ENCODE measurements at regions not wholly inside any gene's neighbourhood (a gene's known extent, or its start where the extent isn't known, plus 50 kb on each side); places are given as distances from the start of the nearest gene placed in this dataset.
"Not testable (repeated sequence)": the region's sequence is repeated elsewhere in the genome, so short reads cannot be mapped to it uniquely, and the experiment has no call there.

GRCh38 chr3:110946810-110947209 is 124.8 kb upstream of the NECTIN3 start:
- Histone ChIP-seq H3K4me1 (ENCODE audit: control extremely low read depth in 1 of 4, control insufficient read depth in 4 of 4, insufficient read depth in 4 of 4, low read length in 3 of 4) (no peaks in the 10 kb centered on the region), H3K36me3 (ENCODE audit: control insufficient read depth in 4 of 4, insufficient read depth in 4 of 4, low read length in 3 of 4) (no peaks in the 10 kb centered on the region), H3K4me3 (ENCODE audit: control insufficient read depth in 1 of 7, extremely low read depth in 1 of 7, insufficient read depth in 4 of 7, low read depth in 2 of 7, low read length in 6 of 7) (no peak overlapping the region), H3K27me3 (replicated peaks in 2 of 5; ENCODE audit: control insufficient read depth in 4 of 5, insufficient read depth in 5 of 5, low read length in 4 of 5) (no peaks in the 10 kb centered on the region), H3K27ac (ENCODE audit: insufficient read depth in 1 of 2, low read depth in 1 of 2, low read length in 2 of 2, poor library complexity in 1 of 2, severe bottlenecking in 2 of 2) (no peak overlapping the region), H3K9me3 (ENCODE audit: control extremely low read depth in 1 of 5, control insufficient read depth in 4 of 5, insufficient read depth in 2 of 5, low read depth in 1 of 5, low read length in 4 of 5) (peaks cover 2 to 20% (median 10%) of the 10 kb centered on the region in 5 experiments)
- POLR2A ChIA-PET = no interaction called here
- DNase-seq = no peak
- CTCF ChIA-PET = no interaction called here

GRCh38 chr3:110949194-110949593 is 122.4 kb upstream of the NECTIN3 start:
- H3K4me3 ChIP-seq (ENCODE audit: control insufficient read depth in 1 of 7, extremely low read depth in 1 of 7, insufficient read depth in 4 of 7, low read depth in 2 of 7, low read length in 6 of 7); CTCF ChIA-PET; H3K36me3 ChIP-seq (ENCODE audit: control insufficient read depth in 4 of 4, insufficient read depth in 4 of 4, low read length in 3 of 4); H3K4me1 ChIP-seq (ENCODE audit: control extremely low read depth in 1 of 4, control insufficient read depth in 4 of 4, insufficient read depth in 4 of 4, low read length in 3 of 4); DNase-seq; POLR2A ChIA-PET; H3K27me3 ChIP-seq (replicated peaks in 2 of 5; ENCODE audit: control insufficient read depth in 4 of 5, insufficient read depth in 5 of 5, low read length in 4 of 5); H3K27ac ChIP-seq (ENCODE audit: insufficient read depth in 1 of 2, low read depth in 1 of 2, low read length in 2 of 2, poor library complexity in 1 of 2, severe bottlenecking in 2 of 2): not testable (repeated sequence)
- WGBS (ENCODE audit: insufficient coverage) = 85% methylated on average over 1 of the region's 1 CpG
- H3K9me3 ChIP-seq (ENCODE audit: control extremely low read depth in 1 of 5, control insufficient read depth in 4 of 5, insufficient read depth in 2 of 5, low read depth in 1 of 5, low read length in 4 of 5) = peaks cover 2 to 16% (median 7%) of the 10 kb centered on the region in 5 experiments

GRCh38 chr3:110955301-110955880 is 116.2 kb upstream of the NECTIN3 start:
- no peaks in the 10 kb centered on the region for H3K27me3 ChIP-seq (replicated peaks in 2 of 5; ENCODE audit: control insufficient read depth in 4 of 5, insufficient read depth in 5 of 5, low read length in 4 of 5)
- ChIA-PET CTCF (no interaction called here), POLR2A (no interaction called here)
- no peak for DNase-seq
- H3K27ac ChIP-seq (ENCODE audit: insufficient read depth in 1 of 2, low read depth in 1 of 2, low read length in 2 of 2, poor library complexity in 1 of 2, severe bottlenecking in 2 of 2) = no peak overlapping the region
- H3K4me1 ChIP-seq (ENCODE audit: control extremely low read depth in 1 of 4, control insufficient read depth in 4 of 4, insufficient read depth in 4 of 4, low read length in 3 of 4) = no peaks in the 10 kb centered on the region
- no peak overlapping the region for H3K4me3 ChIP-seq (ENCODE audit: control insufficient read depth in 1 of 7, extremely low read depth in 1 of 7, insufficient read depth in 4 of 7, low read depth in 2 of 7, low read length in 6 of 7)
- 80% methylated on average over 4 of the region's 4 CpGs for WGBS (ENCODE audit: insufficient coverage)
- no peaks in the 10 kb centered on the region for H3K36me3 ChIP-seq (ENCODE audit: control insufficient read depth in 4 of 4, insufficient read depth in 4 of 4, low read length in 3 of 4)
- peaks cover 0 to 5% (median 2%) of the 10 kb centered on the region in 5 experiments for H3K9me3 ChIP-seq (ENCODE audit: control extremely low read depth in 1 of 5, control insufficient read depth in 4 of 5, insufficient read depth in 2 of 5, low read depth in 1 of 5, low read length in 4 of 5)

- WGBS (ENCODE audit: insufficient coverage) = 100% methylated on average over 3 of the region's 3 CpGs
- H3K27me3 ChIP-seq (replicated peaks in 2 of 5; ENCODE audit: control insufficient read depth in 4 of 5, insufficient read depth in 5 of 5, low read length in 4 of 5) = no peaks in the 10 kb centered on the region
- CTCF ChIA-PET = no interaction called here
These were observed 115.5 kb upstream of the NECTIN3 start for GRCh38 chr3:110956081-110956480.

GRCh38 chr3:110957247-110958025 is 114.2 kb upstream of the NECTIN3 start:
- H3K4me1 ChIP-seq (ENCODE audit: control extremely low read depth in 1 of 4, control insufficient read depth in 4 of 4, insufficient read depth in 4 of 4, low read length in 3 of 4) = no peaks in the 10 kb centered on the region
- no peaks in the 10 kb centered on the region for H3K36me3 ChIP-seq (ENCODE audit: control insufficient read depth in 4 of 4, insufficient read depth in 4 of 4, low read length in 3 of 4)
- POLR2A ChIA-PET = no interaction called here
- DNase-seq = no peak
- H3K9me3 ChIP-seq (ENCODE audit: control extremely low read depth in 1 of 5, control insufficient read depth in 4 of 5, insufficient read depth in 2 of 5, low read depth in 1 of 5, low read length in 4 of 5) = no peaks in the 10 kb centered on the region
- H3K4me3 ChIP-seq (ENCODE audit: control insufficient read depth in 1 of 7, extremely low read depth in 1 of 7, insufficient read depth in 4 of 7, low read depth in 2 of 7, low read length in 6 of 7) = no peak overlapping the region
- H3K27me3 ChIP-seq (replicated peaks in 2 of 5; ENCODE audit: control insufficient read depth in 4 of 5, insufficient read depth in 5 of 5, low read length in 4 of 5) = no peaks in the 10 kb centered on the region
- CTCF ChIA-PET = no interaction called here
- no peak overlapping the region for H3K27ac ChIP-seq (ENCODE audit: insufficient read depth in 1 of 2, low read depth in 1 of 2, low read length in 2 of 2, poor library complexity in 1 of 2, severe bottlenecking in 2 of 2)
- no CpG with 5 or more reads among the region's 1 CpG for WGBS (ENCODE audit: insufficient coverage)

More at GRCh38 chr3:110956081-110956480, 115.5 kb upstream of the NECTIN3 start:
- Histone ChIP-seq H3K27ac (ENCODE audit: insufficient read depth in 1 of 2, low read depth in 1 of 2, low read length in 2 of 2, poor library complexity in 1 of 2, severe bottlenecking in 2 of 2) (no peak overlapping the region), H3K4me1 (ENCODE audit: control extremely low read depth in 1 of 4, control insufficient read depth in 4 of 4, insufficient read depth in 4 of 4, low read length in 3 of 4) (no peaks in the 10 kb centered on the region), H3K9me3 (ENCODE audit: control extremely low read depth in 1 of 5, control insufficient read depth in 4 of 5, insufficient read depth in 2 of 5, low read depth in 1 of 5, low read length in 4 of 5) (peaks cover 0 to 5% (median 0%) of the 10 kb centered on the region in 5 experiments), H3K36me3 (ENCODE audit: control insufficient read depth in 4 of 4, insufficient read depth in 4 of 4, low read length in 3 of 4) (no peaks in the 10 kb centered on the region), H3K4me3 (ENCODE audit: control insufficient read depth in 1 of 7, extremely low read depth in 1 of 7, insufficient read depth in 4 of 7, low read depth in 2 of 7, low read length in 6 of 7) (no peak overlapping the region)
- DNase-seq = no peak
- POLR2A ChIA-PET = no interaction called here

- Histone ChIP-seq H3K27ac (ENCODE audit: insufficient read depth in 1 of 2, low read depth in 1 of 2, low read length in 2 of 2, poor library complexity in 1 of 2, severe bottlenecking in 2 of 2) (no peak overlapping the region), H3K4me1 (ENCODE audit: control extremely low read depth in 1 of 4, control insufficient read depth in 4 of 4, insufficient read depth in 4 of 4, low read length in 3 of 4) (no peaks in the 10 kb centered on the region), H3K4me3 (ENCODE audit: control insufficient read depth in 1 of 7, extremely low read depth in 1 of 7, insufficient read depth in 4 of 7, low read depth in 2 of 7, low read length in 6 of 7) (no peak overlapping the region), H3K27me3 (replicated peaks in 2 of 5; ENCODE audit: control insufficient read depth in 4 of 5, insufficient read depth in 5 of 5, low read length in 4 of 5) (no peaks in the 10 kb centered on the region), H3K36me3 (ENCODE audit: control insufficient read depth in 4 of 4, insufficient read depth in 4 of 4, low read length in 3 of 4) (no peaks in the 10 kb centered on the region), H3K9me3 (ENCODE audit: control extremely low read depth in 1 of 5, control insufficient read depth in 4 of 5, insufficient read depth in 2 of 5, low read depth in 1 of 5, low read length in 4 of 5) (no peaks in the 10 kb centered on the region)
- DNase-seq = no peak
- ChIA-PET POLR2A (no interaction called here), CTCF (no interaction called here)
- 88% methylated on average over 6 of the region's 10 CpGs for WGBS (ENCODE audit: insufficient coverage)
These were observed 113.1 kb upstream of the NECTIN3 start for GRCh38 chr3:110958313-110959147.

- H3K36me3 ChIP-seq (ENCODE audit: control insufficient read depth in 4 of 4, insufficient read depth in 4 of 4, low read length in 3 of 4) = no peaks in the 10 kb centered on the region
- ChIA-PET CTCF (interaction anchor here (1.2 kb wide), 1 partner anchor 91 kb away, joined by 3 read pairs; no protein-coding TSS in a partner anchor), POLR2A (no interaction called here)
- no peak for DNase-seq
- WGBS (ENCODE audit: insufficient coverage) = 90% methylated on average over 2 of the region's 5 CpGs
- H3K9me3 ChIP-seq (ENCODE audit: control extremely low read depth in 1 of 5, control insufficient read depth in 4 of 5, insufficient read depth in 2 of 5, low read depth in 1 of 5, low read length in 4 of 5) = peaks cover 0 to 3% (median 0%) of the 10 kb centered on the region in 5 experiments
- no peak overlapping the region for H3K4me3 ChIP-seq (ENCODE audit: control insufficient read depth in 1 of 7, extremely low read depth in 1 of 7, insufficient read depth in 4 of 7, low read depth in 2 of 7, low read length in 6 of 7)
- no peak overlapping the region for H3K27ac ChIP-seq (ENCODE audit: insufficient read depth in 1 of 2, low read depth in 1 of 2, low read length in 2 of 2, poor library complexity in 1 of 2, severe bottlenecking in 2 of 2)
- no peaks in the 10 kb centered on the region for H3K27me3 ChIP-seq (replicated peaks in 2 of 5; ENCODE audit: control insufficient read depth in 4 of 5, insufficient read depth in 5 of 5, low read length in 4 of 5)
- H3K4me1 ChIP-seq (ENCODE audit: control extremely low read depth in 1 of 4, control insufficient read depth in 4 of 4, insufficient read depth in 4 of 4, low read length in 3 of 4) = no peaks in the 10 kb centered on the region
These were observed 105.6 kb upstream of the NECTIN3 start for GRCh38 chr3:110965976-110966375.

Data from common myeloid progenitor, CD34-positive (primary cell).